WTC11 (cell line): ENCODE measurements at regions not wholly inside any gene's neighbourhood (a gene's known extent, or its start where the extent isn't known, plus 50 kb on each side); places are given as distances from the start of the nearest gene placed in this dataset.

Source experiments
- ATAC-seq: fragments of 200-7000 bp; cut with Tn5 transposase; 2 replicates; pipeline ENCODE4 v1.10.0; 2021; ENCODE audit warnings: mild to moderate bottlenecking, moderate library complexity
- CTCF ChIA-PET: fragments of 300-600 bp; sonication (Branson Sonifier 250); formaldehyde crosslinking; loops from one replicate; lab custom pipeline; 2021; ENCODE audit warnings: antibody characterized with exemption; lab: Charles Lee
- POLR2A ChIA-PET: fragments of 350-600 bp; sonication (Branson Sonifier 250); formaldehyde crosslinking; loops from one replicate; lab custom pipeline; 2021; ENCODE audit warnings: antibody characterized with exemption; lab: Charles Lee
- DNase-seq: peaks from one replicate; pipeline ENCODE4 v3.0.0; 2021; ENCODE audit warnings: low spot score
- H3K27ac Mint-ChIP-seq: 2 replicates; pipeline ENCODE4 v1.8.0; 2021; ENCODE audit warnings: mixed read lengths
- H3K27me3 Mint-ChIP-seq: 2 replicates; pipeline ENCODE4 v1.8.0; 2021; ENCODE audit warnings: low read depth, mild to moderate bottlenecking, moderate library complexity, mixed read lengths
- H3K36me3 Mint-ChIP-seq: 2 replicates; pipeline ENCODE4 v1.8.0; 2021; ENCODE audit warnings: mixed read lengths
- H3K4me1 Mint-ChIP-seq: 2 replicates; pipeline ENCODE4 v1.8.0; 2022; ENCODE audit warnings: mixed read lengths
- H3K4me3 Mint-ChIP-seq: 2 replicates; pipeline ENCODE4 v1.8.0; 2021; ENCODE audit warnings: mild to moderate bottlenecking, moderate library complexity, mixed read lengths
- H3K9me3 Mint-ChIP-seq: 2 replicates; pipeline ENCODE4 v1.8.0; 2021; ENCODE audit warnings: mixed read lengths
- E2F1 ChIP-seq: sonication (generic); formaldehyde crosslinking; IDR thresholded peaks from 2 replicates; pipeline ENCODE4 v1.8.0; 2022; ENCODE audit warnings: mild to moderate bottlenecking, missing genetic modification reagents
- EMX1 ChIP-seq: fragments of 250-450 bp; sonication (Bioruptor Pico); IDR thresholded peaks from 2 replicates; pipeline ENCODE4 v1.8.0; 2021; ENCODE audit warnings: mild to moderate bottlenecking
- FOXP4 ChIP-seq: sonication (generic); formaldehyde crosslinking; IDR thresholded peaks from 2 replicates; pipeline ENCODE4 v1.8.0; 2022; ENCODE audit warnings: mild to moderate bottlenecking, missing genetic modification reagents
- IRF1 ChIP-seq: sonication (generic); formaldehyde crosslinking; IDR thresholded peaks from 2 replicates; pipeline ENCODE4 v1.8.0; 2023; ENCODE audit warnings: missing genetic modification reagents
- KAT7 ChIP-seq: sonication (generic); formaldehyde crosslinking; IDR thresholded peaks from 2 replicates; pipeline ENCODE4 v1.8.1; 2023; ENCODE audit warnings: missing genetic modification reagents, mild to moderate bottlenecking, borderline replicate concordance
- MLX ChIP-seq: sonication (generic); formaldehyde crosslinking; IDR thresholded peaks from 2 replicates; pipeline ENCODE4 v1.8.1; 2023; ENCODE audit warnings: mild to moderate bottlenecking, missing genetic modification reagents, moderate library complexity
- MYBL2 ChIP-seq: sonication (generic); formaldehyde crosslinking; IDR thresholded peaks from 2 replicates; pipeline ENCODE4 v1.8.1; 2023; ENCODE audit warnings: mild to moderate bottlenecking, moderate library complexity, missing genetic modification reagents
- NFE2L1 ChIP-seq: sonication (generic); formaldehyde crosslinking; IDR thresholded peaks from 2 replicates; pipeline ENCODE4 v1.8.1; 2023; ENCODE audit warnings: missing genetic modification reagents
- PRDM15 ChIP-seq: sonication (generic); formaldehyde crosslinking; IDR thresholded peaks from 2 replicates; pipeline ENCODE4 v1.8.0; 2022; ENCODE audit warnings: missing genetic modification reagents
- PREB ChIP-seq: sonication (generic); formaldehyde crosslinking; IDR thresholded peaks from 2 replicates; pipeline ENCODE4 v1.8.1; 2022; ENCODE audit warnings: mild to moderate bottlenecking, missing genetic modification reagents, moderate library complexity, borderline replicate concordance
- RORB ChIP-seq: fragments of 250-450 bp; sonication (Bioruptor Pico); IDR thresholded peaks from 2 replicates; pipeline ENCODE4 v1.9.0; 2021; ENCODE audit warnings: mild to moderate bottlenecking
- SP1 ChIP-seq: sonication (generic); formaldehyde crosslinking; conservative IDR thresholded peaks from 2 replicates; pipeline ENCODE4 v1.8.1; 2022; ENCODE audit warnings: missing genetic modification reagents
- ZNF121 ChIP-seq: sonication (generic); formaldehyde crosslinking; IDR thresholded peaks from 2 replicates; pipeline ENCODE4 v1.8.0; 2023; ENCODE audit warnings: missing genetic modification reagents
- ZNF138 ChIP-seq: sonication (generic); formaldehyde crosslinking; conservative IDR thresholded peaks from 2 replicates; pipeline ENCODE4 v1.8.1; 2022; ENCODE audit warnings: mild to moderate bottlenecking, moderate library complexity, missing genetic modification reagents
- ZNF263 ChIP-seq: sonication (generic); formaldehyde crosslinking; IDR thresholded peaks from 2 replicates; pipeline ENCODE4 v1.8.1; 2022; ENCODE audit warnings: low read depth, mild to moderate bottlenecking, moderate library complexity, missing genetic modification reagents
- ZNF423 ChIP-seq: fragments of 250-450 bp; sonication (Bioruptor Pico); IDR thresholded peaks from 2 replicates; pipeline ENCODE4 v2.1.2; 2022; ENCODE audit warnings: mild to moderate bottlenecking, moderate library complexity

- DNase-seq (no peak), ATAC-seq (no peak)
- peaks cover 23% of the 10 kb centered on the region for H3K27me3 Mint-ChIP-seq
- CTCF ChIA-PET, result interaction anchor here (0.7 to 1.1 kb wide), 2 partner anchors 12 to 26 kb away, joined by 4 to 5 read pairs; no protein-coding TSS in a partner anchor
- no peak overlapping the region for H3K4me3 Mint-ChIP-seq
- peaks cover 9% of the 10 kb centered on the region for H3K9me3 Mint-ChIP-seq
- TF ChIP-seq RORB (CRISPR knock-in tag) (no peak), PREB (no peak), PRDM15 (no peak), SP1 (no peak), MYBL2 (no peak), E2F1 (CRISPR knock-in tag) (no peak), IRF1 (CRISPR knock-in tag) (no peak), ZNF121 (CRISPR knock-in tag) (no peak), NFE2L1 (no peak), ZNF423 (CRISPR knock-in tag) (no peak), KAT7 (CRISPR knock-in tag) (no peak), ZNF138 (CRISPR knock-in tag) (no peak), MLX (no peak), FOXP4 (CRISPR knock-in tag) (no peak), ZNF263 (CRISPR knock-in tag) (no peak), EMX1 (CRISPR knock-in tag) (no peak)
- H3K36me3 Mint-ChIP-seq, result peaks cover 8% of the 10 kb centered on the region
- POLR2A ChIA-PET, result interaction anchor here (0.6 kb wide), 1 partner anchor 357 kb away, joined by 5 read pairs; no protein-coding TSS in a partner anchor
- no peak overlapping the region for H3K27ac Mint-ChIP-seq
- peaks cover 31% of the 10 kb centered on the region for H3K4me1 Mint-ChIP-seq
Observed at GRCh38 chr12:88946372-88946997, 366.2 kb upstream of the KITLG start.
